ENCODE measurements at regions not wholly inside any gene's neighbourhood (a gene's known extent, or its start where the extent isn't known, plus 50 kb on each side); places are given as distances from the start of the nearest gene placed in this dataset.
A peak's percentile ranks its signal among the peaks of the same experiment; 100 is the strongest.

DNA sequence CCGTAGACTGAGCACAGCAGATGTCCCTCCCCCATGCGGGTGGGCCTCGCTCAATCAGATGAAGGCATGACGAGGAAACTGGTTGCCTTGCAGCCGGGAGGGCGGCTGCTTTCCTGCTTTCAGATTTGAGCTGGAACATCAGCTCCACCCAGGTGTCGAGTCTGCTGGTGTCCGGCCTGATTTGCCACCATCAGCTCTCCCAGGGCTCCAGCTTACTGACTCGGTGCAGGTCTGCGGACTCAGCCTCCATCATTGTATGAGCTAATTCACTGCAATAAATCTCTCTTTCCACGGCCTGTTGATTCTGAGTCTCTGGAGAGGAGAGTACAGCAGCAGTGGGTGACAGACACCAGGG, 156.2 kb downstream of the KIF26A start:
- no peak overlapping the region for H3K27ac ChIP-seq
- H3K9me3 ChIP-seq, result no peaks in the 10 kb centered on the region
- no peaks in the 10 kb centered on the region for H3K36me3 ChIP-seq
- DNase-seq (peak; percentile 25), ATAC-seq (no peak)
- intact Hi-C loops (cut with DNase I), result no loop called here
- no peak overlapping the region for H3K4me3 ChIP-seq
- H3K27me3 ChIP-seq, result peaks cover 22% of the 10 kb centered on the region
- no peak for TF ChIP-seq CTCF (IDR thresholded peaks at IDR 0.05)
- peaks cover 2% of the 10 kb centered on the region for H3K4me1 ChIP-seq

- H3K4me1 ChIP-seq, result peaks cover 6% of the 10 kb centered on the region
- no peaks in the 10 kb centered on the region for H3K36me3 ChIP-seq
- ATAC-seq (no peak), DNase-seq (peak; percentile 51)
- H3K27ac ChIP-seq, result no peak overlapping the region
- intact Hi-C loops (cut with DNase I), result no loop called here
- H3K27me3 ChIP-seq, result peaks cover 22% of the 10 kb centered on the region
- no peak overlapping the region for H3K4me3 ChIP-seq
- TF ChIP-seq CTCF (IDR thresholded peaks at IDR 0.05), result no peak
- H3K9me3 ChIP-seq, result no peaks in the 10 kb centered on the region
These were observed 156.7 kb downstream of the KIF26A start for GRCh38 chr14:104294983-104295680.

GRCh38 chr14:104295681-104296387, 157.4 kb downstream of the KIF26A start:
- Histone ChIP-seq H3K36me3 (no peaks in the 10 kb centered on the region), H3K4me3 (no peak overlapping the region), H3K27ac (no peak overlapping the region), H3K4me1 (peaks cover 6% of the 10 kb centered on the region), H3K9me3 (no peaks in the 10 kb centered on the region), H3K27me3 (peaks cover 22% of the 10 kb centered on the region)
- peak; percentile 33 for DNase-seq
- intact Hi-C loops (cut with DNase I), result no loop called here
- no peak for TF ChIP-seq CTCF (IDR thresholded peaks at IDR 0.05)
- ATAC-seq, result no peak

- no peaks in the 10 kb centered on the region for H3K9me3 ChIP-seq
- no peak for ATAC-seq
- TF ChIP-seq CTCF (IDR thresholded peaks at IDR 0.05), result no peak
These were observed 158.3 kb downstream of the KIF26A start for GRCh38 chr14:104296388-104297312.

DNA sequence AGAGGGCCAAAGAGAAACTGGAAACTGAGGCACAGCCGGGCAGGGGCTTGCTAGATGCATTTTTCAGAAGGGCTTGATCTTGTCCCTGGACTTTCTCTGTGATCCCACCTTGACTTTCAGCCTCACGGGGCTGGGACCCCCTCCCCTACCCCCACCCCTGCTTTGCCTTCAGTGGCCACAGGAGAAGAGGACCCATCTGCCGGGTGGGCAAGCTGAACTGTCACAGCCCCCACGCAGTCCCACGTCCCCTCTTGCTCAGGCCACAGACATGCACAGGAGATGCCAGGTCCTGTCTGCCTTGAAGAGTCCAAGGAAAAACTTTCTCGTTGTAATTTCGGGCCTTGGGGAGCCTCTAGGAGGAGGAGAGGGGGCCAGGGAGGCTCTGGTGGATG, 158.9 kb downstream of the KIF26A start:
- no peaks in the 10 kb centered on the region for H3K9me3 ChIP-seq
- no peak overlapping the region for H3K27ac ChIP-seq
- DNase-seq (peak; percentile 50), ATAC-seq (no peak)
- peaks cover 6% of the 10 kb centered on the region for H3K4me1 ChIP-seq
- no peak for TF ChIP-seq CTCF (IDR thresholded peaks at IDR 0.05)
- H3K27me3 ChIP-seq, result peaks cover 20% of the 10 kb centered on the region
- no peak overlapping the region for H3K4me3 ChIP-seq
- H3K36me3 ChIP-seq, result no peaks in the 10 kb centered on the region
- intact Hi-C loops (cut with DNase I), result no loop called here

More at GRCh38 chr14:104296388-104297312, 158.3 kb downstream of the KIF26A start:
- H3K4me3 ChIP-seq, result no peak overlapping the region
- no peaks in the 10 kb centered on the region for H3K36me3 ChIP-seq
- intact Hi-C loops (cut with DNase I), result no loop called here
- H3K27ac ChIP-seq, result no peak overlapping the region
- peak; percentile 57 for DNase-seq
- peaks cover 6% of the 10 kb centered on the region for H3K4me1 ChIP-seq
- peaks cover 22% of the 10 kb centered on the region for H3K27me3 ChIP-seq
